ENCODE measurements at regions not wholly inside any gene's neighbourhood (a gene's known extent, or its start where the extent isn't known, plus 50 kb on each side); places are given as distances from the start of the nearest gene placed in this dataset.

GRCh38 chr11:19374151-19374569 lies 133.4 kb upstream of the E2F8 start:
- Mint-ChIP-seq H3K36me3 (ENCODE audit: low read depth) (no peaks in the 10 kb centered on the region), H3K9me3 (no peaks in the 10 kb centered on the region), H3K27ac (no peak overlapping the region), H3K4me3 (ENCODE audit: low read depth) (no peak overlapping the region), H3K4me1 (ENCODE audit: low read depth) (no peaks in the 10 kb centered on the region), H3K27me3 (ENCODE audit: low read depth) (peaks cover 12% of the 10 kb centered on the region)
- no peak for DNase-seq (ENCODE audit: low spot score)
- intact Hi-C loops (cut with micrococcal nuclease) = no loop called here

- no peak overlapping the region for H3K27ac Mint-ChIP-seq
- intact Hi-C loops (cut with micrococcal nuclease) = no loop called here
- no peaks in the 10 kb centered on the region for H3K9me3 Mint-ChIP-seq
- no peak overlapping the region for H3K4me3 Mint-ChIP-seq (ENCODE audit: low read depth)
- DNase-seq (ENCODE audit: low spot score) = no peak
- H3K4me1 Mint-ChIP-seq (ENCODE audit: low read depth) = no peaks in the 10 kb centered on the region
- peaks cover 12% of the 10 kb centered on the region for H3K27me3 Mint-ChIP-seq (ENCODE audit: low read depth)
- H3K36me3 Mint-ChIP-seq (ENCODE audit: low read depth) = no peaks in the 10 kb centered on the region
Measured at GRCh38 chr11:19372381-19372780, 131.6 kb upstream of the E2F8 start.

GRCh38 chr11:19370100-19370861 lies 129.5 kb upstream of the E2F8 start:
- no peak for DNase-seq (ENCODE audit: low spot score)
- intact Hi-C loops (cut with micrococcal nuclease) = no loop called here
- no peak overlapping the region for H3K4me3 Mint-ChIP-seq (ENCODE audit: low read depth)
- H3K4me1 Mint-ChIP-seq (ENCODE audit: low read depth) = no peaks in the 10 kb centered on the region
- no peak overlapping the region for H3K27ac Mint-ChIP-seq
- peaks cover 11% of the 10 kb centered on the region for H3K27me3 Mint-ChIP-seq (ENCODE audit: low read depth)
- no peaks in the 10 kb centered on the region for H3K36me3 Mint-ChIP-seq (ENCODE audit: low read depth)
- no peaks in the 10 kb centered on the region for H3K9me3 Mint-ChIP-seq

GRCh38 chr11:19368726-19369375 lies 128.1 kb upstream of the E2F8 start:
- no peak for DNase-seq (ENCODE audit: low spot score)
- Mint-ChIP-seq H3K4me1 (ENCODE audit: low read depth) (no peaks in the 10 kb centered on the region), H3K36me3 (ENCODE audit: low read depth) (no peaks in the 10 kb centered on the region), H3K4me3 (ENCODE audit: low read depth) (no peak overlapping the region), H3K27ac (no peak overlapping the region), H3K27me3 (ENCODE audit: low read depth) (peaks cover 11% of the 10 kb centered on the region), H3K9me3 (no peaks in the 10 kb centered on the region)
- intact Hi-C loops (cut with micrococcal nuclease) = no loop called here

- no peak for DNase-seq (ENCODE audit: low spot score)
- intact Hi-C loops (cut with micrococcal nuclease) = no loop called here
- H3K27ac Mint-ChIP-seq = no peak overlapping the region
- no peaks in the 10 kb centered on the region for H3K36me3 Mint-ChIP-seq (ENCODE audit: low read depth)
- no peaks in the 10 kb centered on the region for H3K9me3 Mint-ChIP-seq
- peaks cover 4% of the 10 kb centered on the region for H3K27me3 Mint-ChIP-seq (ENCODE audit: low read depth)
- H3K4me3 Mint-ChIP-seq (ENCODE audit: low read depth) = no peak overlapping the region
- H3K4me1 Mint-ChIP-seq (ENCODE audit: low read depth) = no peaks in the 10 kb centered on the region
Measured at GRCh38 chr11:19366992-19367709, 126.4 kb upstream of the E2F8 start.

- Mint-ChIP-seq H3K9me3 (no peaks in the 10 kb centered on the region), H3K27ac (no peak overlapping the region), H3K4me3 (ENCODE audit: low read depth) (no peak overlapping the region), H3K27me3 (ENCODE audit: low read depth) (peaks cover 4% of the 10 kb centered on the region), H3K36me3 (ENCODE audit: low read depth) (no peaks in the 10 kb centered on the region), H3K4me1 (ENCODE audit: low read depth) (no peaks in the 10 kb centered on the region)
- intact Hi-C loops (cut with micrococcal nuclease) = no loop called here
- DNase-seq (ENCODE audit: low spot score) = no peak
Measured at GRCh38 chr11:19365743-19366410, 125.1 kb upstream of the E2F8 start.

GRCh38 chr11:19359221-19360000 lies 118.7 kb upstream of the E2F8 start:
- Mint-ChIP-seq H3K27ac (no peak overlapping the region), H3K4me1 (ENCODE audit: low read depth) (no peaks in the 10 kb centered on the region), H3K36me3 (ENCODE audit: low read depth) (no peaks in the 10 kb centered on the region), H3K27me3 (ENCODE audit: low read depth) (peaks cover 16% of the 10 kb centered on the region), H3K4me3 (ENCODE audit: low read depth) (no peak overlapping the region), H3K9me3 (no peaks in the 10 kb centered on the region)
- intact Hi-C loops (cut with micrococcal nuclease) = no loop called here
- DNase-seq (ENCODE audit: low spot score) = no peak

GRCh38 chr11:19357943-19358342 lies 117.2 kb upstream of the E2F8 start:
- Mint-ChIP-seq H3K27me3 (ENCODE audit: low read depth) (peaks cover 17% of the 10 kb centered on the region), H3K36me3 (ENCODE audit: low read depth) (no peaks in the 10 kb centered on the region), H3K9me3 (no peaks in the 10 kb centered on the region), H3K27ac (no peak overlapping the region), H3K4me1 (ENCODE audit: low read depth) (no peaks in the 10 kb centered on the region), H3K4me3 (ENCODE audit: low read depth) (no peak overlapping the region)
- DNase-seq (ENCODE audit: low spot score) = no peak
- intact Hi-C loops (cut with micrococcal nuclease) = no loop called here

- no peak overlapping the region for H3K4me3 Mint-ChIP-seq (ENCODE audit: low read depth)
- intact Hi-C loops (cut with micrococcal nuclease) = no loop called here
- H3K27ac Mint-ChIP-seq = no peak overlapping the region
- no peak for DNase-seq (ENCODE audit: low spot score)
- peaks cover 27% of the 10 kb centered on the region for H3K27me3 Mint-ChIP-seq (ENCODE audit: low read depth)
- H3K9me3 Mint-ChIP-seq = no peaks in the 10 kb centered on the region
- no peaks in the 10 kb centered on the region for H3K36me3 Mint-ChIP-seq (ENCODE audit: low read depth)
- H3K4me1 Mint-ChIP-seq (ENCODE audit: low read depth) = no peaks in the 10 kb centered on the region
Measured at GRCh38 chr11:19355601-19356000, 114.9 kb upstream of the E2F8 start.

- no peaks in the 10 kb centered on the region for H3K9me3 Mint-ChIP-seq
- no peak overlapping the region for H3K27ac Mint-ChIP-seq
- peaks cover 46% of the 10 kb centered on the region for H3K27me3 Mint-ChIP-seq (ENCODE audit: low read depth)
- intact Hi-C loops (cut with micrococcal nuclease) = no loop called here
- H3K36me3 Mint-ChIP-seq (ENCODE audit: low read depth) = no peaks in the 10 kb centered on the region
- DNase-seq (ENCODE audit: low spot score) = no peak
- no peak overlapping the region for H3K4me3 Mint-ChIP-seq (ENCODE audit: low read depth)
- H3K4me1 Mint-ChIP-seq (ENCODE audit: low read depth) = no peaks in the 10 kb centered on the region
Measured at GRCh38 chr11:19353287-19353850, 112.6 kb upstream of the E2F8 start.

GRCh38 chr11:19352771-19353160 lies 112.0 kb upstream of the E2F8 start:
- intact Hi-C loops (cut with micrococcal nuclease) = no loop called here
- Mint-ChIP-seq H3K27me3 (ENCODE audit: low read depth) (peaks cover 50% of the 10 kb centered on the region), H3K9me3 (no peaks in the 10 kb centered on the region), H3K4me1 (ENCODE audit: low read depth) (no peaks in the 10 kb centered on the region), H3K27ac (no peak overlapping the region), H3K4me3 (ENCODE audit: low read depth) (no peak overlapping the region), H3K36me3 (ENCODE audit: low read depth) (no peaks in the 10 kb centered on the region)
- no peak for DNase-seq (ENCODE audit: low spot score)

Measured in activated T-helper 2 cell treated with anti-CD3 and anti-CD28 coated beads, Interferon-gamma antibody, Interleukin-2, Interleukin-4, amounts not matched to agents 10 μg/mL and 5 μg/mL and 100 μg/mL, durations not matched to agents 14 hours and 24 hours and 36 hours (primary cell).